ENCODE measurements at regions not wholly inside any gene's neighbourhood (a gene's known extent, or its start where the extent isn't known, plus 50 kb on each side); places are given as distances from the start of the nearest gene placed in this dataset.

DNA sequence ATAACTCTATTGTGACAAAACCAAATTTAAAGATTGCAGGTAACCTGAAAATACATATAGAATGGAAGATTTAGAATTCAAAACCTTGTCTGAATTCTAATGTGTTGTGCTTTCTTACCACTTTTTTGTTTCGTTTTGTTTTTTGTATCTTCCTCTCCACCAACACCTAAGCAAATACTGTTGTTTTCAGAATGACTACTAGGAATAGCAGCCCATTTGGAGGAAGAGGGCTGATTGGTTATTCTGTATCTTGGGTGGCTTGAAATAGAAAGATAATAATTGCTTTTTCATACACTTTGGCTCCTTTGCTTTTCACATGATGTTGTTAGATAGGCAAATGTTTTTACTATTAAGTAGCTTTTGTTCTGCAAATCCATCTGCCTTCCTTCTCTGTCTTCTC lies 61.0 kb upstream of the LRRC7 start:
- no peaks in the 10 kb centered on the region for H3K4me1 ChIP-seq
- TF ChIP-seq, protein P1, sequence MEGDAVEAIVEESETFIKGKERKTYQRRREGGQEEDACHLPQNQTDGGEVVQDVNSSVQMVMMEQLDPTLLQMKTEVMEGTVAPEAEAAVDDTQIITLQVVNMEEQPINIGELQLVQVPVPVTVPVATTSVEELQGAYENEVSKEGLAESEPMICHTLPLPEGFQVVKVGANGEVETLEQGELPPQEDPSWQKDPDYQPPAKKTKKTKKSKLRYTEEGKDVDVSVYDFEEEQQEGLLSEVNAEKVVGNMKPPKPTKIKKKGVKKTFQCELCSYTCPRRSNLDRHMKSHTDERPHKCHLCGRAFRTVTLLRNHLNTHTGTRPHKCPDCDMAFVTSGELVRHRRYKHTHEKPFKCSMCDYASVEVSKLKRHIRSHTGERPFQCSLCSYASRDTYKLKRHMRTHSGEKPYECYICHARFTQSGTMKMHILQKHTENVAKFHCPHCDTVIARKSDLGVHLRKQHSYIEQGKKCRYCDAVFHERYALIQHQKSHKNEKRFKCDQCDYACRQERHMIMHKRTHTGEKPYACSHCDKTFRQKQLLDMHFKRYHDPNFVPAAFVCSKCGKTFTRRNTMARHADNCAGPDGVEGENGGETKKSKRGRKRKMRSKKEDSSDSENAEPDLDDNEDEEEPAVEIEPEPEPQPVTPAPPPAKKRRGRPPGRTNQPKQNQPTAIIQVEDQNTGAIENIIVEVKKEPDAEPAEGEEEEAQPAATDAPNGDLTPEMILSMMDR (IDR thresholded peaks at IDR 0.05) = no peak
- no peak for TF ChIP-seq POLR2A (IDR thresholded peaks at IDR 0.05)
- TF ChIP-seq EP300 (IDR thresholded peaks at IDR 0.05) = no peak
- TF ChIP-seq POLR2AphosphoS5 (IDR thresholded peaks at IDR 0.05) = no peak
- H3K4me3 ChIP-seq = no peak overlapping the region
- 65 to 83% methylated on average over 1 of the region's 1 CpG for WGBS, 2 donors (ENCODE audit: low coverage in 1 of 2)
- no peaks in the 10 kb centered on the region for H3K9me3 ChIP-seq
- no peaks in the 10 kb centered on the region for H3K36me3 ChIP-seq
- no peaks in the 10 kb centered on the region for H3K27me3 ChIP-seq
- no peak for ATAC-seq
- no peak overlapping the region for H3K27ac ChIP-seq

DNA sequence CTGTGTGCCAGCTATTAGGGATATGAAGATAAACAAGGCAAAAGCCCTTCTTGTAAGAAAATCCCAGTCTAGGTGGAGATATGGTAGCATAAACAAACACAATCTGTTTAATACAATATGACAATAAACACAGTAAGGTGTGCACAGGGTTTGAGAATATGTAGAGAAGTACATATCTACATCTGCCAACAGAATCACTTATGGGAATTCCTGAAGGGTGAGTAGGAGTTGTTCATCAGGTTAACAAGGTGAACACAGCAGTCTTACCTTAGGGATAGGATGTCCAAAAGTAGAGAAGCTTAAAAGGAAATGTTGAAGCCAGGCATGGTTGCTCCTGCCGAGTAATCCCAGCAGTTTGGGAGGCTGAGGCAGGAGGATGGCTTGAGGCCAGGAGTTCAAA lies 57.7 kb upstream of the LRRC7 start:
- Histone ChIP-seq H3K4me3 (no peak overlapping the region), H3K27ac (no peak overlapping the region), H3K4me1 (no peaks in the 10 kb centered on the region), H3K27me3 (no peaks in the 10 kb centered on the region), H3K36me3 (no peaks in the 10 kb centered on the region), H3K9me3 (no peaks in the 10 kb centered on the region)
- 83 to 100% methylated on average over 1 of the region's 1 CpG for WGBS, 2 donors (ENCODE audit: low coverage in 1 of 2)
- TF ChIP-seq POLR2A (IDR thresholded peaks at IDR 0.05) (no peak), POLR2AphosphoS5 (IDR thresholded peaks at IDR 0.05) (no peak), EP300 (IDR thresholded peaks at IDR 0.05) (no peak)
- TF ChIP-seq, protein P1 (IDR thresholded peaks at IDR 0.05) = no peak
- ATAC-seq = no peak

DNA sequence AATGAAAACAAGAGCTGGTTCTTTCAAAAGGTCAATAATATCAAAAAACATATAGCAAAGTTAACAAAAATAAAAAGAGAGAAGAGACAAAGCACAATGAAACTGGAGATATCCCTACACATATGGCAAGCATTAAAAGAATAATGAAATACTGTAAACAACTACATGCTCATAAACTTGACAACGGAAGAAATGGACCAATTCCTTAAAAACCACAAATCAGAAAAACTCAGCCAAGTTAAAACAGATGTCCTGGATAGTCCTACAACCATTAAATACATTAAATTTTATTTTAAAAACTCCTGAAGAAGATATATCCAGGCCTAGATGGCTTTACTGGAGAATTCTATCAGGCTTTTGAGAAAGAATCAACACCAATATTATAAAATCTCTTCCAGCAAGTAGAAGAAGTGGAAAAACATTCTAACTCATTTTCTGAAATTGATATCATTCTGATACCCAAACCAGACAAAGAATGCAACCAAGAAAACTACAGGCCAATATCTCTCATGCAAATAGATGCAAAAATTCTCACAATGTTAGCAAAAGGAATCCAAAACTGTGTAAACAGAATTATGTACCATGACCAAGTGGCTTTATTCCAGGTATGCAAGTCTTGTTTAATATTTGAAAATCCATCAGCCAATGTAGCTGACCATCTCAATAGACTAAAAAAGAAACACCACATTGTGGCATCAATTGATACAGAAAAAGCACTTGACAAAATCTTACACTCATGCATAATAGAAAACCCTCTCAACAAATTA lies 56.1 kb upstream of the LRRC7 start:
- Histone ChIP-seq H3K36me3 (no peaks in the 10 kb centered on the region), H3K4me3 (no peak overlapping the region), H3K27ac (no peak overlapping the region), H3K9me3 (no peaks in the 10 kb centered on the region), H3K27me3 (no peaks in the 10 kb centered on the region), H3K4me1 (no peaks in the 10 kb centered on the region)
- TF ChIP-seq POLR2AphosphoS5 (IDR thresholded peaks at IDR 0.05) = no peak
- TF ChIP-seq EP300 (IDR thresholded peaks at IDR 0.05) = no peak
- TF ChIP-seq POLR2A (IDR thresholded peaks at IDR 0.05) = no peak
- TF ChIP-seq, protein P1 (IDR thresholded peaks at IDR 0.05) = no peak
- no peak for ATAC-seq
- WGBS, 2 donors (ENCODE audit: low coverage in 1 of 2) = 50 to 75% methylated on average over 1 of the region's 1 CpG

DNA sequence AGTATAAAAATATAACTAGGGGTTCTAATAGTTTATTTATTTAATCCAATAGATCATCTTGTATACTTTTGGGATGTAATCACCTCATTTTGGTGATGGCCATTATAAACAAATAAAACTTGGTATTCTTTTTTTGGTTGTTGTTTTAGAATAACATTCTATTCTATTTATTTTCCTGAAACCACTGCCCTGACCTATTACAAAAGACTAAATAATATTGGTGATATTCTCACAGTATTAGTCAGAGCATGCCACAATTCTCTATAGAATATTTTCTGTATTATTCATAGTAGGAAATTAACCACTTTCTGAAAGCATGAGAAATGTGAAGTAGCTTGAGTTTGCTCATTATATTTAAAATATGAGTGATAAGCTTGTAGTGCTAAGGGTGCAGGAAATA lies 54.1 kb upstream of the LRRC7 start:
- no peak overlapping the region for H3K27ac ChIP-seq
- no peak overlapping the region for H3K4me3 ChIP-seq
- no peaks in the 10 kb centered on the region for H3K4me1 ChIP-seq
- no peaks in the 10 kb centered on the region for H3K27me3 ChIP-seq
- H3K36me3 ChIP-seq = no peaks in the 10 kb centered on the region
- no peak for ATAC-seq
- TF ChIP-seq POLR2AphosphoS5 (IDR thresholded peaks at IDR 0.05) (no peak), POLR2A (IDR thresholded peaks at IDR 0.05) (no peak), EP300 (IDR thresholded peaks at IDR 0.05) (no peak)
- TF ChIP-seq, protein P1 (IDR thresholded peaks at IDR 0.05) = no peak
- no peaks in the 10 kb centered on the region for H3K9me3 ChIP-seq

Measured in gastroesophageal sphincter (tissue), 4 donors.